ENCODE measurements at regions not wholly inside any gene's neighbourhood (a gene's known extent, or its start where the extent isn't known, plus 50 kb on each side); places are given as distances from the start of the nearest gene placed in this dataset.

GRCh38 chr13:59103004-59103768, 1060.5 kb downstream of the DIAPH3 start:
- Histone ChIP-seq H3K36me3 (replicated peaks in 1 of 2; ENCODE audit: control extremely low read depth in 1 of 2, control insufficient read depth in 1 of 2, extremely low read depth in 1 of 2, insufficient read depth in 2 of 2, low read length in 1 of 2) (no peaks in the 10 kb centered on the region), H3K4me3 (ENCODE audit: control extremely low read depth in 1 of 5, extremely low read depth in 1 of 5, insufficient read depth in 1 of 5, low read depth in 2 of 5, low read length in 4 of 5) (no peak overlapping the region), H3K4me2 (replicated peaks; ENCODE audit: low read depth, low read length, poor library complexity, severe bottlenecking) (no peak overlapping the region), H4K20me1 (ENCODE audit: control insufficient read depth, insufficient read depth, low read length, poor library complexity, severe bottlenecking) (no peaks in the 10 kb centered on the region), H3K9ac (ENCODE audit: low read length) (no peak overlapping the region), H3K9me3 (ENCODE audit: control extremely low read depth in 1 of 3, control insufficient read depth in 2 of 3, insufficient read depth in 1 of 3, low read length in 2 of 3) (peaks cover 0 to 7% (median 0%) of the 10 kb centered on the region in 3 donors), H3K79me2 (ENCODE audit: control insufficient read depth, insufficient read depth, low read length) (no peaks in the 10 kb centered on the region), H3K27me3 (replicated peaks in 1 of 4; ENCODE audit: control extremely low read depth in 1 of 4, control insufficient read depth in 3 of 4, insufficient read depth in 4 of 4, low read length in 3 of 4) (no peaks in the 10 kb centered on the region), H3K27ac (ENCODE audit: low read length in 2 of 2) (no peak overlapping the region), H2AFZ (ENCODE audit: insufficient read depth, low read depth, low read length, poor library complexity, severe bottlenecking) (no peak overlapping the region), H3K4me1 (ENCODE audit: control insufficient read depth in 2 of 2, insufficient read depth in 2 of 2, low read length in 2 of 2) (no peaks in the 10 kb centered on the region)
- ChIA-PET CTCF (no interaction called here), POLR2A (no interaction called here)
- no peak for DNase-seq
- intact Hi-C loops (cut with micrococcal nuclease) = no loop called here
- Mint-ChIP-seq H3K4me3 (no peak overlapping the region), H3K9me3 (ENCODE audit: insufficient read depth) (peaks cover 3% of the 10 kb centered on the region), H3K27me3 (no peaks in the 10 kb centered on the region), H3K4me1 (no peaks in the 10 kb centered on the region), H3K27ac (no peak overlapping the region)
- ATAC-seq (ENCODE audit: low read depth) = no peak
- no peak for TF ChIP-seq EZH2 (IDR thresholded peaks at IDR 0.05; ENCODE audit: borderline replicate concordance, insufficient read depth, low read depth, low read length, poor library complexity, severe bottlenecking)
- no peak for TF ChIP-seq CTCF (IDR thresholded peaks at IDR 0.05)
- 100% methylated on average over 1 of the region's 4 CpGs for WGBS (ENCODE audit: insufficient coverage)

GRCh38 chr13:59111751-59112171, 1052.0 kb downstream of the DIAPH3 start:
- no peaks in the 10 kb centered on the region for H4K20me1 ChIP-seq (ENCODE audit: control insufficient read depth, insufficient read depth, low read length, poor library complexity, severe bottlenecking)
- Mint-ChIP-seq H3K27ac (no peak overlapping the region), H3K4me1 (no peaks in the 10 kb centered on the region), H3K27me3 (no peaks in the 10 kb centered on the region), H3K9me3 (ENCODE audit: insufficient read depth) (peaks cover 3% of the 10 kb centered on the region), H3K4me3 (no peak overlapping the region)
- no peak for ATAC-seq (ENCODE audit: low read depth)
- no peaks in the 10 kb centered on the region for H3K79me2 ChIP-seq (ENCODE audit: control insufficient read depth, insufficient read depth, low read length)
- H3K4me2 ChIP-seq (replicated peaks; ENCODE audit: low read depth, low read length, poor library complexity, severe bottlenecking) = no peak overlapping the region
- no peak overlapping the region for H3K27ac ChIP-seq (ENCODE audit: low read length in 2 of 2)
- H3K9me3 ChIP-seq (ENCODE audit: control extremely low read depth in 1 of 3, control insufficient read depth in 2 of 3, insufficient read depth in 1 of 3, low read length in 2 of 3) = peaks cover 0 to 7% (median 0%) of the 10 kb centered on the region in 3 donors
- no peak for DNase-seq
- no CpG with 5 or more reads among the region's 3 CpGs for WGBS (ENCODE audit: insufficient coverage)
- H3K27me3 ChIP-seq (replicated peaks in 1 of 4; ENCODE audit: control extremely low read depth in 1 of 4, control insufficient read depth in 3 of 4, insufficient read depth in 4 of 4, low read length in 3 of 4) = no peaks in the 10 kb centered on the region
- no peak overlapping the region for H2AFZ ChIP-seq (ENCODE audit: insufficient read depth, low read depth, low read length, poor library complexity, severe bottlenecking)
- no peaks in the 10 kb centered on the region for H3K4me1 ChIP-seq (ENCODE audit: control insufficient read depth in 2 of 2, insufficient read depth in 2 of 2, low read length in 2 of 2)
- ChIA-PET POLR2A (no interaction called here), CTCF (no interaction called here)
- no peak for TF ChIP-seq CTCF (IDR thresholded peaks at IDR 0.05)
- no peak for TF ChIP-seq EZH2 (IDR thresholded peaks at IDR 0.05; ENCODE audit: borderline replicate concordance, insufficient read depth, low read depth, low read length, poor library complexity, severe bottlenecking)
- no peak overlapping the region for H3K9ac ChIP-seq (ENCODE audit: low read length)
- intact Hi-C loops (cut with micrococcal nuclease) = no loop called here
- H3K4me3 ChIP-seq (ENCODE audit: control extremely low read depth in 1 of 5, extremely low read depth in 1 of 5, insufficient read depth in 1 of 5, low read depth in 2 of 5, low read length in 4 of 5) = no peak overlapping the region
- no peaks in the 10 kb centered on the region for H3K36me3 ChIP-seq (replicated peaks in 1 of 2; ENCODE audit: control extremely low read depth in 1 of 2, control insufficient read depth in 1 of 2, extremely low read depth in 1 of 2, insufficient read depth in 2 of 2, low read length in 1 of 2)
